ENCODE measurements at regions not wholly inside any gene's neighbourhood (a gene's known extent, or its start where the extent isn't known, plus 50 kb on each side); places are given as distances from the start of the nearest gene placed in this dataset.
"Not testable (repeated sequence)": the region's sequence is repeated elsewhere in the genome, so short reads cannot be mapped to it uniquely, and the experiment has no call there.

GRCh38 chr9:39674437-39675210 is 319.2 kb downstream of the SPATA31A1 start:
- DNase-seq = not testable (repeated sequence)

- not testable (repeated sequence) for DNase-seq
Measured at GRCh38 chr9:39675211-39675553, 319.7 kb downstream of the SPATA31A1 start.

- not testable (repeated sequence) for DNase-seq
Measured at GRCh38 chr9:39678534-39679263, 323.2 kb downstream of the SPATA31A1 start.

- not testable (repeated sequence) for DNase-seq
Measured at GRCh38 chr9:39680694-39681401, 325.4 kb downstream of the SPATA31A1 start.

- not testable (repeated sequence) for DNase-seq
Measured at GRCh38 chr9:39728862-39729261, 373.4 kb downstream of the SPATA31A1 start.

- DNase-seq = not testable (repeated sequence)
Measured at GRCh38 chr9:39744898-39745297, 389.4 kb downstream of the SPATA31A1 start.

GRCh38 chr9:39775570-39775969 is 420.1 kb downstream of the SPATA31A1 start:
- DNase-seq = not testable (repeated sequence)

GRCh38 chr9:39791356-39791755 is 435.9 kb downstream of the SPATA31A1 start:
- DNase-seq = not testable (repeated sequence)

- not testable (repeated sequence) for DNase-seq
Measured at GRCh38 chr9:39797935-39798334, 442.5 kb downstream of the SPATA31A1 start.

- DNase-seq = not testable (repeated sequence)
Measured at GRCh38 chr9:39799252-39799651, 443.8 kb downstream of the SPATA31A1 start.

GRCh38 chr9:39802561-39802960 is 447.1 kb downstream of the SPATA31A1 start:
- DNase-seq = not testable (repeated sequence)

GRCh38 chr9:39809401-39810226 is 454.1 kb downstream of the SPATA31A1 start:
- DNase-seq = not testable (repeated sequence)

GRCh38 chr9:39810401-39810800 is 454.9 kb downstream of the SPATA31A1 start:
- DNase-seq = not testable (repeated sequence)

GRCh38 chr9:39811615-39812014 is 456.1 kb downstream of the SPATA31A1 start:
- DNase-seq = not testable (repeated sequence)

GRCh38 chr9:39828457-39828856 is 473.0 kb downstream of the SPATA31A1 start:
- not testable (repeated sequence) for DNase-seq

All from cortex of kidney (tissue), 1 donor.